Testis (tissue), 2 donors: ENCODE measurements at regions not wholly inside any gene's neighbourhood (a gene's known extent, or its start where the extent isn't known, plus 50 kb on each side); places are given as distances from the start of the nearest gene placed in this dataset.

Source experiments
- DNase-seq: peaks from one replicate; pipeline ENCODE4 v3.0.0-alpha.2; 2019
- H3K27ac ChIP-seq, 2 donors: fragments of 200-600 bp; sonication (generic); one replicate each; pipeline ENCODE4 v1.5.1; 2019
- H3K27me3 ChIP-seq: fragments of 200-600 bp; sonication (generic); one replicate; pipeline ENCODE4 v1.5.1; 2019
- H3K36me3 ChIP-seq: fragments of 200-600 bp; sonication (generic); one replicate; pipeline ENCODE4 v1.5.1; 2017; ENCODE audit warnings: low read depth; ENCODE audit errors: missing control alignments
- H3K4me1 ChIP-seq: fragments of 200-600 bp; sonication (generic); one replicate; pipeline ENCODE4 v1.5.1; 2019
- H3K4me3 ChIP-seq, 2 donors: fragments of 200-600 bp; sonication (generic); one replicate each; pipeline ENCODE4 v1.5.1; 2017 to 2019
- H3K9me3 ChIP-seq: fragments of 200-600 bp; sonication (generic); one replicate; pipeline ENCODE4 v1.5.1; 2017
- POLR2A ChIP-seq: fragments of 450-650 bp; IDR thresholded peaks from one replicate; pipeline ENCODE4 v1.6.1; 2017; ENCODE audit warnings: antibody characterized with exemption, mild to moderate bottlenecking, moderate library complexity
- WGBS, 2 donors: methylation state at CpG; one replicate each; pipeline ENCODE4 v1.1.5; 2018; 5-methylcytosine and 5-hydroxymethylcytosine counted together
- intact Hi-C: fragments of 100-400 bp; cut with DNase I; formaldehyde crosslinking; loops from one replicate; pipeline ENCODE4 v1.15.1; 2023; ENCODE audit warnings: low total_unique reads
- TF ChIP-seq, protein P1 (sequence below), 3 experiments: fragments of 450-650 bp in 2 of 3; fragments of 200-600 bp in 1 of 3; sonication (generic) in 1 of 3; IDR thresholded peaks; one replicate each; pipeline ENCODE4 v1.5.1; 2016 to 2019; ENCODE audit warnings: antibody characterized with exemption in 3 of 3, mild to moderate bottlenecking in 2 of 3, moderate library complexity in 1 of 3

DNA sequence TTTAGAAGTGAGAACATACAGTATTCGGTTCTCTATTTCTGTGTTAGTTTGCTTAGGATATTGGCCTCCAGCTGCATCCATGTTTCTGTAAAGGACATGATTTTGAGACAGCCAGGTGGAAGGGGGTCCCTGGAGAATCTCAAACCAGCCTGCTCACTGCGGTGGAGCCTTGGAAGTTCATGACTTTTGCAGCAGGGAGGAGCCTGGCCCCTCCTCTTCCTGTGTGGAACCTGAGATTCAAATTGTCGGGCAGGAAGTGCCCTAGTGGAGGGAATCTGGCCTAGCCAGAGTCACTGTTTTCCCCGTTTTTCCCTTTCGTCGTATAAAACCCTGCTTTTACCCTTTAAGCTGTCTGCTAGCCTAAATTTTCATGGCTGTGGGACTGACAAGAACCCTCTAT lies 762.6 kb downstream of the PCDH18 start:
- 76 to 79% methylated on average over 6 of the region's 6 CpGs for WGBS, 2 donors
- Histone ChIP-seq H3K36me3 (no peaks in the 10 kb centered on the region), H3K27ac (no peak overlapping the region), H3K4me1 (no peaks in the 10 kb centered on the region), H3K4me3 (no peak overlapping the region), H3K9me3 (no peaks in the 10 kb centered on the region), H3K27me3 (no peaks in the 10 kb centered on the region)
- DNase-seq: peak; percentile 18
- TF ChIP-seq POLR2A: no peak
- TF ChIP-seq, protein P1, sequence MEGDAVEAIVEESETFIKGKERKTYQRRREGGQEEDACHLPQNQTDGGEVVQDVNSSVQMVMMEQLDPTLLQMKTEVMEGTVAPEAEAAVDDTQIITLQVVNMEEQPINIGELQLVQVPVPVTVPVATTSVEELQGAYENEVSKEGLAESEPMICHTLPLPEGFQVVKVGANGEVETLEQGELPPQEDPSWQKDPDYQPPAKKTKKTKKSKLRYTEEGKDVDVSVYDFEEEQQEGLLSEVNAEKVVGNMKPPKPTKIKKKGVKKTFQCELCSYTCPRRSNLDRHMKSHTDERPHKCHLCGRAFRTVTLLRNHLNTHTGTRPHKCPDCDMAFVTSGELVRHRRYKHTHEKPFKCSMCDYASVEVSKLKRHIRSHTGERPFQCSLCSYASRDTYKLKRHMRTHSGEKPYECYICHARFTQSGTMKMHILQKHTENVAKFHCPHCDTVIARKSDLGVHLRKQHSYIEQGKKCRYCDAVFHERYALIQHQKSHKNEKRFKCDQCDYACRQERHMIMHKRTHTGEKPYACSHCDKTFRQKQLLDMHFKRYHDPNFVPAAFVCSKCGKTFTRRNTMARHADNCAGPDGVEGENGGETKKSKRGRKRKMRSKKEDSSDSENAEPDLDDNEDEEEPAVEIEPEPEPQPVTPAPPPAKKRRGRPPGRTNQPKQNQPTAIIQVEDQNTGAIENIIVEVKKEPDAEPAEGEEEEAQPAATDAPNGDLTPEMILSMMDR (IDR thresholded peaks at IDR 0.05): no peak
- intact Hi-C loops: no loop called here

DNA sequence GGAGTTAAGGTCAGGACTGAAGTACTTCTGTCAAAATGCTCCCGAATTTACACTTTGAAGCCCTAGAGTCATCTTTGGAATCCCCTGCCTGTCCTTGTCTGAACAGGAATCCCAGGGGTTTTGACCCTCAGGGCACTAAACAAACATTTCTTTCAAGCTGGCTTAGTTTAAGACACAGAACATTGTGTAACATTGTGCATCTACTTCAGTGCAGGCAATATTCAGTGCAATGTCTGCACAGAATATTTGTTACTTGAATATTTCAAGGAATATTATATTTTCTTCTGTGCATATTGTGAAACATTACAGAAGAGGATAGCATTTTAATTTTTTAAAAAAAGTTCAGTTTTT lies 763.4 kb downstream of the PCDH18 start:
- intact Hi-C loops: no loop called here
- no peak overlapping the region for H3K4me3 ChIP-seq
- 20 to 26% methylated on average over 1 of the region's 1 CpG for WGBS, 2 donors
- H3K9me3 ChIP-seq: no peaks in the 10 kb centered on the region
- TF ChIP-seq, protein P1 (IDR thresholded peaks at IDR 0.05): no peak
- no peak for TF ChIP-seq POLR2A
- H3K36me3 ChIP-seq: no peaks in the 10 kb centered on the region
- DNase-seq: no peak
- no peaks in the 10 kb centered on the region for H3K27me3 ChIP-seq
- no peak overlapping the region for H3K27ac ChIP-seq
- no peaks in the 10 kb centered on the region for H3K4me1 ChIP-seq

DNA sequence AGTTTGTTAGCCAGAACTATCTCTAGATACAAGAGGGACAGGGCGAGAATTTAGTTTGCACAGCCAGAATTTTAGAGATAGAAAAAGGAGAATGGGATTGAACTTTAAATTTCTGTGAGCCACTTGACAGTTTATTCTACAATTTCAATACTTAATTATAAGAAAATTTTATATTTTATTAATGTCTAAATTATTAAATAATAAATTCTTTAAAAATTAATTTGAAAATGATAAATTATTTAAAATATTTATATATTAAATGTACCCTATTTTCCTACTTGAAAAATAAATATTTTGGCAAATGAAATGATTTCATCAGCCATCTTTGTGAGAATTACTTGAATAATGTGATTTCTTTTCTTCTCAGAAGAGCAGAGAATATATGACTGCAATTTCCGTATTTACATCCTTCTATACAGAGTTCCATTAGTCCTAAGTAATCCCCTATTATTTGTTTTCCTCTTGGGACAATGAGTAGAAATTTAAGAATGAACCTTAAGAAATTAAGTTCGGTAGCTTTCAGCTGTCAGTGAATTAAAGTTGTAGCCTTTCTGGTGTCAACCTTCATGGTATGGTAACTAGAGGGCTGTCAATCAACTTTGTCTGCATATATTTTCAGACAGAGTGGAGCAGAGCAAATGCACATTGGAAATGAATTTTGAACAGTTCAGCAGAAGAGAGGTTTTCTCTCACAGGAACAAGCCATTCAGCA lies 763.9 kb downstream of the PCDH18 start:
- 71 to 79% methylated on average over 3 of the region's 3 CpGs for WGBS, 2 donors
- intact Hi-C loops: no loop called here
- no peak for DNase-seq
- Histone ChIP-seq H3K4me1 (no peaks in the 10 kb centered on the region), H3K9me3 (no peaks in the 10 kb centered on the region), H3K27me3 (no peaks in the 10 kb centered on the region), H3K36me3 (no peaks in the 10 kb centered on the region), H3K4me3 (no peak overlapping the region), H3K27ac (no peak overlapping the region)
- TF ChIP-seq, protein P1 (IDR thresholded peaks at IDR 0.05): no peak
- no peak for TF ChIP-seq POLR2A

DNA sequence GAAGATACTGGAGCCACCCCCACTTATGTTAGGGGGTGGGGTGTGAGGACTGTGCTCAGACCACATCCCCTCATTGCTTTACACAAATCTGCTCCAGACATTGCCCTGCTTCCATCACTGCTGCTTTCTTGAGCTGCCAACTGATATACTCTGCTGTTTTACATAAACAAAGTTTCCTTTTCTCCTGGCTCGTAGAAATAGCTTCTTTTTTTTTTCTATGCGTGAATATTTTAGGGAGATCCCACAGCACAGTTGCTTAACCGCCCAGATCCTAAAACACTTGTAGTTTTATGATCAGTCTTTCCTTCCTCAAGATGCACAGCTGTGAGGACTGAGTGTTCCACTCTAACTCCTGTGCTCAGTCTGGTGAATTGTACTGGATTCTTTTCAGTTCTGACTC lies 768.4 kb downstream of the PCDH18 start:
- H3K4me3 ChIP-seq: no peak overlapping the region
- DNase-seq: no peak
- no peaks in the 10 kb centered on the region for H3K4me1 ChIP-seq
- H3K27ac ChIP-seq: no peak overlapping the region
- H3K27me3 ChIP-seq: no peaks in the 10 kb centered on the region
- H3K9me3 ChIP-seq: no peaks in the 10 kb centered on the region
- H3K36me3 ChIP-seq: no peaks in the 10 kb centered on the region
- TF ChIP-seq, protein P1 (IDR thresholded peaks at IDR 0.05): no peak
- no peak for TF ChIP-seq POLR2A
- intact Hi-C loops: no loop called here
- WGBS, 2 donors: 50 to 52% methylated on average over 3 of the region's 3 CpGs

DNA sequence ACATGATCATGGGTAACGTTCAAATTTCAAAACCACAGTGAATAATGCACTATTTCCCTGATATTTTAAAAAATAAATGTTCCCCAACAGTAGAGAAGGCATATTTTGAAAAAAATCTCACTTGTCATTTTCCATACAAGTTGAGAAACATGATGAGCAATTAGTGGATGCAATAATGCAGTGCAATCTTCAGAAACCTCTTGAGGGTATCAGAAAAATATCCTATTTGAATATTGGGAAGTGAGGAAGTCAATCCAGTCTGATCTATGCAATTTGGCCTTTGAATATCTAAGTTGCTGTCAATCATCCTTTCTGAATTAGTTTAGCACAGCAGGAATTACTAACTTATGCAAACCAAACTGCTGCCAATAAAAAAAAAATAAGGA lies 776.8 kb downstream of the PCDH18 start:
- DNase-seq: no peak
- no peaks in the 10 kb centered on the region for H3K27me3 ChIP-seq
- H3K9me3 ChIP-seq: no peaks in the 10 kb centered on the region
- H3K36me3 ChIP-seq: no peaks in the 10 kb centered on the region
- no peak overlapping the region for H3K4me3 ChIP-seq
- intact Hi-C loops: no loop called here
- no peak overlapping the region for H3K27ac ChIP-seq
- 88 to 91% methylated on average over 1 of the region's 1 CpG for WGBS, 2 donors
- H3K4me1 ChIP-seq: no peaks in the 10 kb centered on the region
- TF ChIP-seq, protein P1 (IDR thresholded peaks at IDR 0.05): no peak
- no peak for TF ChIP-seq POLR2A
